HL-60/S4 (cell line): ENCODE measurements at regions not wholly inside any gene's neighbourhood (a gene's known extent, or its start where the extent isn't known, plus 50 kb on each side); places are given as distances from the start of the nearest gene placed in this dataset.

Experiments
- in situ Hi-C: fragments of 300-500 bp; cut with MboI; formaldehyde crosslinking; loops from 2 replicates; pipeline ENCODE4 v1.14.3; 2022; ENCODE audit warnings: low sequenced_read_pairs

GRCh38 chr16:11494029-11494428 lies 92.7 kb downstream of the LITAF start:
- in situ Hi-C loops: no loop called here

- in situ Hi-C loops: no loop called here
These were observed 92.3 kb downstream of the LITAF start for GRCh38 chr16:11494433-11494832.

GRCh38 chr16:11495066-11495407 lies 91.7 kb downstream of the LITAF start:
- in situ Hi-C loops: no loop called here
